ENCODE measurements at regions not wholly inside any gene's neighbourhood (a gene's known extent, or its start where the extent isn't known, plus 50 kb on each side); places are given as distances from the start of the nearest gene placed in this dataset.

GRCh38 chr21:27190601-27191000 lies 223.7 kb upstream of the ADAMTS5 start:
- peak in 1 of 2 experiments; percentile 10 for DNase-seq

- no peak for DNase-seq
These were observed 223.0 kb upstream of the ADAMTS5 start for GRCh38 chr21:27189870-27190269.

- DNase-seq, result no peak
These were observed 206.2 kb upstream of the ADAMTS5 start for GRCh38 chr21:27173053-27173452.

- DNase-seq, result no peak
These were observed 204.8 kb upstream of the ADAMTS5 start for GRCh38 chr21:27171707-27172106.

- no peak for DNase-seq
These were observed 201.2 kb upstream of the ADAMTS5 start for GRCh38 chr21:27168084-27168483.

GRCh38 chr21:27164208-27165177 lies 197.6 kb upstream of the ADAMTS5 start:
- no peak for DNase-seq

- DNase-seq, result no peak
These were observed 192.1 kb upstream of the ADAMTS5 start for GRCh38 chr21:27158967-27159366.

- no peak for DNase-seq
These were observed 190.2 kb upstream of the ADAMTS5 start for GRCh38 chr21:27157097-27157496.

GRCh38 chr21:27156666-27157065 lies 189.8 kb upstream of the ADAMTS5 start:
- DNase-seq, result no peak

GRCh38 chr21:27155130-27155500 lies 188.2 kb upstream of the ADAMTS5 start:
- no peak for DNase-seq

GRCh38 chr21:27154451-27155129 lies 187.7 kb upstream of the ADAMTS5 start:
- no peak for DNase-seq

GRCh38 chr21:27152996-27153395 lies 186.1 kb upstream of the ADAMTS5 start:
- no peak for DNase-seq

- DNase-seq, result no peak
These were observed 182.1 kb upstream of the ADAMTS5 start for GRCh38 chr21:27149034-27149433.

GRCh38 chr21:27146268-27146667 lies 179.4 kb upstream of the ADAMTS5 start:
- no peak for DNase-seq

GRCh38 chr21:27145134-27145798 lies 178.4 kb upstream of the ADAMTS5 start:
- DNase-seq, result no peak

GRCh38 chr21:27143476-27143875 lies 176.6 kb upstream of the ADAMTS5 start:
- no peak for DNase-seq

GRCh38 chr21:27139526-27139925 lies 172.6 kb upstream of the ADAMTS5 start:
- DNase-seq, result no peak

GRCh38 chr21:27134516-27134915 lies 167.6 kb upstream of the ADAMTS5 start:
- DNase-seq, result peak; percentile 52 to 58

GRCh38 chr21:27132266-27132665 lies 165.4 kb upstream of the ADAMTS5 start:
- no peak for DNase-seq

GRCh38 chr21:27130154-27130553 lies 163.3 kb upstream of the ADAMTS5 start:
- DNase-seq, result no peak

- DNase-seq, result no peak
These were observed 162.8 kb upstream of the ADAMTS5 start for GRCh38 chr21:27129694-27130093.

- no peak for DNase-seq
These were observed 162.3 kb upstream of the ADAMTS5 start for GRCh38 chr21:27129215-27129614.

- no peak for DNase-seq
These were observed 159.3 kb upstream of the ADAMTS5 start for GRCh38 chr21:27126140-27126539.

GRCh38 chr21:27122686-27123085 lies 155.8 kb upstream of the ADAMTS5 start:
- DNase-seq, result no peak

All from SHP77 (cell line).